HFFc6 (cell line): ENCODE measurements at regions not wholly inside any gene's neighbourhood (a gene's known extent, or its start where the extent isn't known, plus 50 kb on each side); places are given as distances from the start of the nearest gene placed in this dataset.

Source experiments
- DNase-seq: peaks from one replicate; pipeline ENCODE4 v3.0.0-alpha.2; 2018
- H3K27ac Mint-ChIP-seq: 2 replicates; pipeline ENCODE4 v1.8.0; 2020; ENCODE audit warnings: mild to moderate bottlenecking, mixed read lengths
- H3K27me3 Mint-ChIP-seq: 2 replicates; pipeline ENCODE4 v1.8.0; 2021; ENCODE audit warnings: mild to moderate bottlenecking, moderate library complexity, mixed read lengths; ENCODE audit not compliant: insufficient read depth
- H3K36me3 Mint-ChIP-seq: 2 replicates; pipeline ENCODE4 v1.8.0; 2021; ENCODE audit warnings: low read depth, mixed read lengths
- H3K4me1 Mint-ChIP-seq: 2 replicates; pipeline ENCODE4 v1.8.0; 2020; ENCODE audit warnings: low read depth, mixed read lengths
- H3K4me3 Mint-ChIP-seq: 2 replicates; pipeline ENCODE4 v1.8.0; 2020; ENCODE audit warnings: mild to moderate bottlenecking, moderate library complexity, mixed read lengths
- H3K9me3 Mint-ChIP-seq: 2 replicates; pipeline ENCODE4 v1.8.0; 2020; ENCODE audit warnings: mild to moderate bottlenecking, mixed read lengths
- TF ChIP-seq, protein P1 (sequence below): fragments of 200-600 bp; sonication (generic); IDR thresholded peaks from 2 replicates; pipeline ENCODE4 v1.5.0; 2021; ENCODE audit warnings: antibody characterized with exemption, mild to moderate bottlenecking

- TF ChIP-seq, protein P1, sequence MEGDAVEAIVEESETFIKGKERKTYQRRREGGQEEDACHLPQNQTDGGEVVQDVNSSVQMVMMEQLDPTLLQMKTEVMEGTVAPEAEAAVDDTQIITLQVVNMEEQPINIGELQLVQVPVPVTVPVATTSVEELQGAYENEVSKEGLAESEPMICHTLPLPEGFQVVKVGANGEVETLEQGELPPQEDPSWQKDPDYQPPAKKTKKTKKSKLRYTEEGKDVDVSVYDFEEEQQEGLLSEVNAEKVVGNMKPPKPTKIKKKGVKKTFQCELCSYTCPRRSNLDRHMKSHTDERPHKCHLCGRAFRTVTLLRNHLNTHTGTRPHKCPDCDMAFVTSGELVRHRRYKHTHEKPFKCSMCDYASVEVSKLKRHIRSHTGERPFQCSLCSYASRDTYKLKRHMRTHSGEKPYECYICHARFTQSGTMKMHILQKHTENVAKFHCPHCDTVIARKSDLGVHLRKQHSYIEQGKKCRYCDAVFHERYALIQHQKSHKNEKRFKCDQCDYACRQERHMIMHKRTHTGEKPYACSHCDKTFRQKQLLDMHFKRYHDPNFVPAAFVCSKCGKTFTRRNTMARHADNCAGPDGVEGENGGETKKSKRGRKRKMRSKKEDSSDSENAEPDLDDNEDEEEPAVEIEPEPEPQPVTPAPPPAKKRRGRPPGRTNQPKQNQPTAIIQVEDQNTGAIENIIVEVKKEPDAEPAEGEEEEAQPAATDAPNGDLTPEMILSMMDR = no peak
- Mint-ChIP-seq H3K4me1 (no peaks in the 10 kb centered on the region), H3K36me3 (no peaks in the 10 kb centered on the region), H3K27ac (no peak overlapping the region), H3K4me3 (no peak overlapping the region), H3K27me3 (peaks cover 3% of the 10 kb centered on the region), H3K9me3 (peaks cover 44% of the 10 kb centered on the region)
- no peak for DNase-seq
These were observed 72.0 kb downstream of the DACT2 start for GRCh38 chr6:168247443-168248147.

- TF ChIP-seq, protein P1 = no peak
- Mint-ChIP-seq H3K27ac (no peak overlapping the region), H3K9me3 (peaks cover 39% of the 10 kb centered on the region), H3K36me3 (no peaks in the 10 kb centered on the region), H3K4me1 (no peaks in the 10 kb centered on the region), H3K4me3 (no peak overlapping the region), H3K27me3 (peaks cover 3% of the 10 kb centered on the region; the same call in 1 of the 2 replicates)
- DNase-seq = no peak
These were observed 74.5 kb downstream of the DACT2 start for GRCh38 chr6:168244961-168245551.

- Mint-ChIP-seq H3K4me3 (no peak overlapping the region), H3K36me3 (no peaks in the 10 kb centered on the region), H3K4me1 (no peaks in the 10 kb centered on the region), H3K27ac (no peak overlapping the region), H3K9me3 (peaks cover 42% of the 10 kb centered on the region), H3K27me3 (peaks cover 3% of the 10 kb centered on the region)
- TF ChIP-seq, protein P1 = no peak
- DNase-seq = no peak
These were observed 75.7 kb downstream of the DACT2 start for GRCh38 chr6:168243812-168244376.

DNA sequence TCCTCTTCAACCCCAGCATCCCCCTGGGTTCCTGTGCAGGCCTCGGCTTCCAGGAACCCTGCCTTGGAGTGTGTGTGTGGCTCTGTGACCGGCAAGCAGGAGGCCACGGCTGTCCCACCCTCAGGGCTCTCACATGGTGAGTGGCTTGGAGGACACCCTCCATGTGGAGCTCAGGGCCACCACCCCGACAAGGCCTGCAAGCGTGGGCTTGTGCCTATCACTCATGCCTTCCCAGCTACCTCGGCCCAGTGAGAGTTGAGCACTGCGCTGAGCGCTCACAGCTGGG lies 76.7 kb downstream of the DACT2 start:
- Mint-ChIP-seq H3K4me3 (no peak overlapping the region), H3K27ac (no peak overlapping the region), H3K9me3 (peaks cover 41% of the 10 kb centered on the region), H3K4me1 (no peaks in the 10 kb centered on the region), H3K36me3 (no peaks in the 10 kb centered on the region), H3K27me3 (peaks cover 3% of the 10 kb centered on the region)
- DNase-seq = no peak
- TF ChIP-seq, protein P1 = no peak

DNA sequence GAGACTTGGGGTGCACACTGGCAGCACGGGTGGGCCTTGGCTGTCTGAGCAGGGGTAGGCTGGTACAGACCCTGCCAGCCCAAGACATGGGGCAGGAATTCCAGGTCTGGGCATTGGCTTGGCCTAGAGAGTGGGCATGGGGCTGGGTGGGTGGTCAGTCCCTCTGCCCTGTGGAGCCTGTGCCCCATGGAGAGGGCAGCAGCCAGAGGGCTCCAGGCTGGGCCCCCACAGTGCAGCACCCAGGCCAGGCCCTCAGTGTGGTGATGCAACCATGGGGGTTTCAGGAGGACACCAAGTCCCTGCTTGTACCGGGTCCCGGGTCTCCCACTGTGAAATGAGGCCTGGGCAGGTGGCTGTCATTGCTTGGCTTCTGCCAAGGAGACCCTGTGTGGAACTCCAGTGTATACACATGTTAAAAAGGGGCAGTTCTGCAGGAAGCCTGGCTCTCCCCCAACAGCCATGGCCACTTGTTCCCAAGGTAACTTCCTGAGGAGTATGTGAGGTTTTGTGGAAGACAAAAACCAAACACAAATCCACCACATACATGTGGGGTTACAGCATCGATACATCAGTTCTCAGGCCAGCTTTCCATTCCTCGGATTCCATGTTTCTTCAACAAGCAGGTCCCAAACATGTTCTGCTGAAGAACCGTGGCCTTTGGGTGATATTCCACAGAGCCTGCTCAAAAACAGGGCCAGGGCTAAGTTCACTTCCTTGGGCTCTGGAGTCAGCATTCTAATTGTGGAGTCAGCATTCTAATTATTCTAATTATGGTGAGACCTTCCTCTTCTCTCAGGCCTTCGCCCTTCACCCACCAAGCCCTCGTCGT lies 77.3 kb downstream of the DACT2 start:
- peaks cover 41% of the 10 kb centered on the region for H3K9me3 Mint-ChIP-seq
- no peak overlapping the region for H3K27ac Mint-ChIP-seq
- peaks cover 3% of the 10 kb centered on the region for H3K27me3 Mint-ChIP-seq
- DNase-seq = no peak
- no peaks in the 10 kb centered on the region for H3K36me3 Mint-ChIP-seq
- TF ChIP-seq, protein P1 = no peak
- H3K4me3 Mint-ChIP-seq = no peak overlapping the region
- H3K4me1 Mint-ChIP-seq = no peaks in the 10 kb centered on the region
